ENCODE measurements at regions not wholly inside any gene's neighbourhood (a gene's known extent, or its start where the extent isn't known, plus 50 kb on each side); places are given as distances from the start of the nearest gene placed in this dataset.

- H3K4me1 ChIP-seq (ENCODE audit: control insufficient read depth, extremely low read depth, insufficient read depth, low read length): no peaks in the 10 kb centered on the region
- no peaks in the 10 kb centered on the region for H4K20me1 ChIP-seq (ENCODE audit: control insufficient read depth, extremely low read depth, insufficient read depth, low read length)
- H3K4me3 ChIP-seq (replicated peaks in 1 of 4; ENCODE audit: control extremely low read depth in 1 of 4, insufficient read depth in 1 of 4, low read depth in 3 of 4, low read length in 4 of 4): no peak overlapping the region
- no peaks in the 10 kb centered on the region for H3K79me2 ChIP-seq (ENCODE audit: control insufficient read depth, insufficient read depth, low read length)
- no peak for DNase-seq (ENCODE audit: low read depth in 2 of 2)
- no peaks in the 10 kb centered on the region for H3K36me3 ChIP-seq (ENCODE audit: control insufficient read depth, insufficient read depth, low read length)
- H3K4me2 ChIP-seq (ENCODE audit: extremely low read depth, insufficient read depth, low read length): no peak overlapping the region
- no peak overlapping the region for H3K9ac ChIP-seq (ENCODE audit: insufficient read depth, low read length)
- no peak overlapping the region for H2AFZ ChIP-seq (ENCODE audit: low read length)
- TF ChIP-seq CTCF (conservative IDR thresholded peaks at IDR 0.05 in 1 of 2, IDR thresholded peaks at IDR 0.05 in 1 of 2; ENCODE audit: low read depth in 1 of 2, low read length in 2 of 2) (no peak), EZH2 (IDR thresholded peaks at IDR 0.05; ENCODE audit: low read length, missing control alignments) (no peak)
- H3K9me3 ChIP-seq (ENCODE audit: control insufficient read depth, insufficient read depth, low read depth, low read length): no peaks in the 10 kb centered on the region
- H3K27ac ChIP-seq (ENCODE audit: insufficient read depth, low read length): no peak overlapping the region
- no peaks in the 10 kb centered on the region for H3K27me3 ChIP-seq (ENCODE audit: control insufficient read depth, insufficient read depth, low read length)
Observed at GRCh38 chr5:18601185-18601584, 966.9 kb downstream of the TAF11L14 start.

DNA sequence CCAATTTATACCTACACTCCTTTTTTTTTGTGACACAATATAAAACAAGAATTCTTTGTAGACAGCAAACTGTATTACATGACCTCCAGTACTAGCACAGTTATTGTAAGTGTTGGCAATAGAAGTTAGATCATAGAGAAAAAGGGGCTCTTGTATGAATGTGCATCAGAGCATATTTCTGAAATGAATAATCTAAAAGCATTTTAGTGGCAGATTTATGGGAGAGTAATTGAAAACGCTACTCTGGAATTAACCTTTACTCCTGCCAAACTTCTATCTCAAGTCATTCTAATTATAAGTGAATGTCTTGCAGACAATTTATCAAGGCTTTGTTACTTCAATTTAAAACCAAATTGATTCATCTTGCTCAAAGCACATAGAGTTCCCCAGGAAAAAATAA, 968.1 kb downstream of the TAF11L14 start:
- Histone ChIP-seq H3K4me1 (ENCODE audit: control insufficient read depth, extremely low read depth, insufficient read depth, low read length) (no peaks in the 10 kb centered on the region), H3K79me2 (ENCODE audit: control insufficient read depth, insufficient read depth, low read length) (no peaks in the 10 kb centered on the region), H4K20me1 (ENCODE audit: control insufficient read depth, extremely low read depth, insufficient read depth, low read length) (no peaks in the 10 kb centered on the region), H3K4me3 (replicated peaks in 1 of 4; ENCODE audit: control extremely low read depth in 1 of 4, insufficient read depth in 1 of 4, low read depth in 3 of 4, low read length in 4 of 4) (no peak overlapping the region), H3K9me3 (ENCODE audit: control insufficient read depth, insufficient read depth, low read depth, low read length) (no peaks in the 10 kb centered on the region), H3K36me3 (ENCODE audit: control insufficient read depth, insufficient read depth, low read length) (no peaks in the 10 kb centered on the region), H3K9ac (ENCODE audit: insufficient read depth, low read length) (no peak overlapping the region), H3K27me3 (ENCODE audit: control insufficient read depth, insufficient read depth, low read length) (no peaks in the 10 kb centered on the region), H3K4me2 (ENCODE audit: extremely low read depth, insufficient read depth, low read length) (no peak overlapping the region), H3K27ac (ENCODE audit: insufficient read depth, low read length) (no peak overlapping the region), H2AFZ (ENCODE audit: low read length) (no peak overlapping the region)
- DNase-seq (ENCODE audit: low read depth in 2 of 2): no peak
- TF ChIP-seq CTCF (conservative IDR thresholded peaks at IDR 0.05 in 1 of 2, IDR thresholded peaks at IDR 0.05 in 1 of 2; ENCODE audit: low read depth in 1 of 2, low read length in 2 of 2) (no peak), EZH2 (IDR thresholded peaks at IDR 0.05; ENCODE audit: low read length, missing control alignments) (no peak)

GRCh38 chr5:18605186-18605585, 970.9 kb downstream of the TAF11L14 start:
- H3K27me3 ChIP-seq (ENCODE audit: control insufficient read depth, insufficient read depth, low read length): no peaks in the 10 kb centered on the region
- TF ChIP-seq EZH2 (IDR thresholded peaks at IDR 0.05; ENCODE audit: low read length, missing control alignments): no peak
- no peak for TF ChIP-seq CTCF (conservative IDR thresholded peaks at IDR 0.05 in 1 of 2, IDR thresholded peaks at IDR 0.05 in 1 of 2; ENCODE audit: low read depth in 1 of 2, low read length in 2 of 2)
- no peaks in the 10 kb centered on the region for H3K4me1 ChIP-seq (ENCODE audit: control insufficient read depth, extremely low read depth, insufficient read depth, low read length)
- no peak for DNase-seq (ENCODE audit: low read depth in 2 of 2)
- H3K9me3 ChIP-seq (ENCODE audit: control insufficient read depth, insufficient read depth, low read depth, low read length): no peaks in the 10 kb centered on the region
- no peaks in the 10 kb centered on the region for H3K36me3 ChIP-seq (ENCODE audit: control insufficient read depth, insufficient read depth, low read length)
- no peak overlapping the region for H3K9ac ChIP-seq (ENCODE audit: insufficient read depth, low read length)
- H2AFZ ChIP-seq (ENCODE audit: low read length): no peak overlapping the region
- H3K27ac ChIP-seq (ENCODE audit: insufficient read depth, low read length): no peak overlapping the region
- H3K79me2 ChIP-seq (ENCODE audit: control insufficient read depth, insufficient read depth, low read length): no peaks in the 10 kb centered on the region
- H3K4me3 ChIP-seq (replicated peaks in 1 of 4; ENCODE audit: control extremely low read depth in 1 of 4, insufficient read depth in 1 of 4, low read depth in 3 of 4, low read length in 4 of 4): no peak overlapping the region
- H3K4me2 ChIP-seq (ENCODE audit: extremely low read depth, insufficient read depth, low read length): no peak overlapping the region
- H4K20me1 ChIP-seq (ENCODE audit: control insufficient read depth, extremely low read depth, insufficient read depth, low read length): no peaks in the 10 kb centered on the region
